ENCODE measurements at regions not wholly inside any gene's neighbourhood (a gene's known extent, or its start where the extent isn't known, plus 50 kb on each side); places are given as distances from the start of the nearest gene placed in this dataset.

GRCh38 chr11:42951266-42951665, 360.5 kb upstream of the API5 start:
- Histone ChIP-seq H3K4me2 (replicated peaks; ENCODE audit: extremely low read depth, low read length, poor library complexity, severe bottlenecking) (no peak overlapping the region), H3K4me1 (ENCODE audit: control insufficient read depth in 1 of 2, insufficient read depth in 2 of 2, low read length in 2 of 2) (no peaks in the 10 kb centered on the region), H3K9me3 (replicated peaks in 1 of 2; ENCODE audit: control insufficient read depth in 1 of 2, insufficient read depth in 1 of 2, low read length in 2 of 2) (peaks cover 5 to 9% of the 10 kb centered on the region in 2 donors), H4K20me1 (ENCODE audit: insufficient read depth, low read length) (no peaks in the 10 kb centered on the region), H3K79me2 (ENCODE audit: insufficient read depth, low read length) (no peaks in the 10 kb centered on the region), H2AFZ (ENCODE audit: insufficient read depth, low read depth, low read length, poor library complexity, severe bottlenecking) (no peak overlapping the region), H3K27ac (ENCODE audit: low read depth in 1 of 2, low read length in 2 of 2) (no peak overlapping the region), H3K4me3 (replicated peaks in 1 of 3; ENCODE audit: low read depth in 2 of 3, low read length in 3 of 3) (no peak overlapping the region), H3K27me3 (ENCODE audit: control insufficient read depth in 2 of 2, insufficient read depth in 2 of 2, low read length in 2 of 2) (no peaks in the 10 kb centered on the region), H3K9ac (ENCODE audit: insufficient read depth, low read length, poor library complexity, severe bottlenecking) (no peak overlapping the region), H3K36me3 (replicated peaks in 1 of 2; ENCODE audit: control insufficient read depth in 1 of 2, insufficient read depth in 2 of 2, low read length in 2 of 2) (no peaks in the 10 kb centered on the region)
- 89% methylated on average over 1 of the region's 1 CpG for WGBS (ENCODE audit: insufficient coverage)
- intact Hi-C loops (cut with micrococcal nuclease): no loop called here
- Mint-ChIP-seq H3K36me3 (no peaks in the 10 kb centered on the region), H3K27me3 (ENCODE audit: low read depth in 3 of 3) (peaks cover 1 to 3% (median 2%) of the 10 kb centered on the region in 3 donors), H3K27ac (no peak overlapping the region), H3K4me1 (no peaks in the 10 kb centered on the region), H3K4me3 (no peak overlapping the region), H3K9me3 (peaks cover 6 to 17% (median 10%) of the 10 kb centered on the region in 7 donors)
- DNase-seq: no peak
- TF ChIP-seq, protein P1, sequence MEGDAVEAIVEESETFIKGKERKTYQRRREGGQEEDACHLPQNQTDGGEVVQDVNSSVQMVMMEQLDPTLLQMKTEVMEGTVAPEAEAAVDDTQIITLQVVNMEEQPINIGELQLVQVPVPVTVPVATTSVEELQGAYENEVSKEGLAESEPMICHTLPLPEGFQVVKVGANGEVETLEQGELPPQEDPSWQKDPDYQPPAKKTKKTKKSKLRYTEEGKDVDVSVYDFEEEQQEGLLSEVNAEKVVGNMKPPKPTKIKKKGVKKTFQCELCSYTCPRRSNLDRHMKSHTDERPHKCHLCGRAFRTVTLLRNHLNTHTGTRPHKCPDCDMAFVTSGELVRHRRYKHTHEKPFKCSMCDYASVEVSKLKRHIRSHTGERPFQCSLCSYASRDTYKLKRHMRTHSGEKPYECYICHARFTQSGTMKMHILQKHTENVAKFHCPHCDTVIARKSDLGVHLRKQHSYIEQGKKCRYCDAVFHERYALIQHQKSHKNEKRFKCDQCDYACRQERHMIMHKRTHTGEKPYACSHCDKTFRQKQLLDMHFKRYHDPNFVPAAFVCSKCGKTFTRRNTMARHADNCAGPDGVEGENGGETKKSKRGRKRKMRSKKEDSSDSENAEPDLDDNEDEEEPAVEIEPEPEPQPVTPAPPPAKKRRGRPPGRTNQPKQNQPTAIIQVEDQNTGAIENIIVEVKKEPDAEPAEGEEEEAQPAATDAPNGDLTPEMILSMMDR (IDR thresholded peaks at IDR 0.05): no peak

DNA sequence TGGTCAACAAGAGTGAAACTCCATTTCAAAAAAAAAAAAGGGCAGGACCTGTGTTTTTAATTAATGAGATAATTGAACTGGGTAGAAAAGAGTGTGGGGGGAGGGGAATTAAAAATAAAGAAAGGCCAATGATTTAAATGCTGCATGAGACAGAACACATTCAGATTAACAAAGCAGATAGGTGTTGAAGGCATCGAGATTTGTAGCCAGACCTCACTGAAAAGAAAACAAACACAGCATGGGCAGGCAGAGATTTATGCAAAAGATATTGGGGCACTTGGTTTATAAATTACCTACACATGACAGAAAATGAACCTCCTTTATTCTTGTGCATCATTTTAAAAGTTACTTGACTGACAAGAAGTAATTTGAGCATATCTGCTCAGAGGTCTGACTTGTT, 354.0 kb upstream of the API5 start:
- H3K27me3 Mint-ChIP-seq (ENCODE audit: low read depth in 3 of 3): peaks cover 0 to 3% (median 1%) of the 10 kb centered on the region in 3 donors

More for the DNA sequence above, 354.0 kb upstream of the API5 start:
- no peaks in the 10 kb centered on the region for H3K4me1 Mint-ChIP-seq
- no peak overlapping the region for H3K27ac ChIP-seq (ENCODE audit: low read depth in 1 of 2, low read length in 2 of 2)
- intact Hi-C loops (cut with micrococcal nuclease): no loop called here
- H3K9ac ChIP-seq (ENCODE audit: insufficient read depth, low read length, poor library complexity, severe bottlenecking): no peak overlapping the region
- H3K4me3 ChIP-seq (replicated peaks in 1 of 3; ENCODE audit: low read depth in 2 of 3, low read length in 3 of 3): no peak overlapping the region
- no peaks in the 10 kb centered on the region for H3K27me3 ChIP-seq (ENCODE audit: control insufficient read depth in 2 of 2, insufficient read depth in 2 of 2, low read length in 2 of 2)
- H3K79me2 ChIP-seq (ENCODE audit: insufficient read depth, low read length): no peaks in the 10 kb centered on the region
- H3K36me3 Mint-ChIP-seq: no peaks in the 10 kb centered on the region
- no peaks in the 10 kb centered on the region for H3K36me3 ChIP-seq (replicated peaks in 1 of 2; ENCODE audit: control insufficient read depth in 1 of 2, insufficient read depth in 2 of 2, low read length in 2 of 2)
- peaks cover 0 to 14% of the 10 kb centered on the region in 2 donors for H3K9me3 ChIP-seq (replicated peaks in 1 of 2; ENCODE audit: control insufficient read depth in 1 of 2, insufficient read depth in 1 of 2, low read length in 2 of 2)
- peaks cover 0 to 6% (median 2%) of the 10 kb centered on the region in 7 donors for H3K9me3 Mint-ChIP-seq
- H4K20me1 ChIP-seq (ENCODE audit: insufficient read depth, low read length): no peaks in the 10 kb centered on the region
- no peak overlapping the region for H3K4me2 ChIP-seq (replicated peaks; ENCODE audit: extremely low read depth, low read length, poor library complexity, severe bottlenecking)
- H2AFZ ChIP-seq (ENCODE audit: insufficient read depth, low read depth, low read length, poor library complexity, severe bottlenecking): no peak overlapping the region
- DNase-seq: no peak
- no peaks in the 10 kb centered on the region for H3K4me1 ChIP-seq (ENCODE audit: control insufficient read depth in 1 of 2, insufficient read depth in 2 of 2, low read length in 2 of 2)
- no peak overlapping the region for H3K4me3 Mint-ChIP-seq
- H3K27ac Mint-ChIP-seq: no peak overlapping the region
- TF ChIP-seq, protein P1 (IDR thresholded peaks at IDR 0.05): no peak
- no CpG with 5 or more reads among the region's 1 CpG for WGBS (ENCODE audit: insufficient coverage)
